GM19043 (cell line): ENCODE measurements at regions not wholly inside any gene's neighbourhood (a gene's known extent, or its start where the extent isn't known, plus 50 kb on each side); places are given as distances from the start of the nearest gene placed in this dataset.

ENCODE experiments used
- ATAC-seq: cut with Tn5 transposase; IDR thresholded peaks from one replicate; pipeline ENCODE4 v1.9.1; 2021; ENCODE audit warnings: low read depth; ENCODE audit not compliant: unreplicated experiment

DNA sequence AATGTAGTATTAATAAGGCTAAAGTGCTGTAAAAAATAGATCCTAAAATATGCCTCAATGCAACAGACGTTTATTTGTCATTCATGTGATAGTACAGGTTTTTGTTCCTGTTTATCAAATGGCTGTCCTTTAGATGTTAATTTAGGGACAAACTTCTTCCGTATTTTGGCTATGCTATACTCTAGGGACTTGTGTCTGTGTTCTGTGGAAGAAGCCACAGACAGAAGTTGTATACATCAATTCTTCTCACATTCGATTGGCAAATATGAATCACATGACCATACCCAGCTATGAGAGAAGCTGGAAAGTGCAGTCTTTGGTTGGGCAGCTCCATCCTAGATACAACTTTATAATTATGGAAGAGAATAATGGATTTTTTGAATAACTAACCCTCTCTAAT is 232.7 kb upstream of the SNX7 start:
- no peak for ATAC-seq

DNA sequence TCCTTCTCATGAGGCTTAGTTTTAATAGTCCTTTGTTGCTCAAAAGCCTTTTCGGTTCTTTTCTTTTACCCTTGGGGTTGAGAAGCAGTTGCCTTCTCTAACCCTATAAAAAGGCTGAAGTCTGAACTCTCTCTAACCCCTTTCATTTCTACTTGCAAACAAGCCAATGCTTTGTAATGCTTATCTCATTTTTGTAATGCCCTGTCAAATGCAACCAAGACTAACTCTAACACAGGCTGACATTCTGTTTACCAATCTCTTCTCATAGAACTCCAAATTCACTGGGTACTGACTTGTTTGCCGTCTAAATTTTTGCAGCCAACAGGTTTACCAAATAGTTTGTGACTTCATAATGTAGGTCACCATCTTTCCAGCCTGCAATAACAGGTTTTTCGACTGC is 233.9 kb upstream of the SNX7 start:
- no peak for ATAC-seq

DNA sequence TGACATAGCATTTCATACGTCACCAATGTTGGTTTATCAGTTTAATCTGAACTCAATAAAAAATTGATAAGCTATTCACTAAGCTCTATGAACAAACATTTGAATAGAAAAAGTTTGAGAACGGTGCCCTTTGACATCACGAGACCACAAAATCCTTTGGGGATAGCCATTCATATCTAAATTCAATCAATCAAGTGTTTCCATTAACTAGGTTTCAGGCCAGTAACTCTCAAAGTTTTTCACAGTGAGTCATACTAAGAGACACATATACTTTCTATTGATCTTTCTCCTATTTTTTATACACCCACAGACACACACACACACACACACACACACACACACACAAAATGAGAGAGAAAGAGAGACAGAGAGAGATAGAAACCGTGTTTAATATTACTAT is 235.4 kb upstream of the SNX7 start:
- ATAC-seq, result no peak

DNA sequence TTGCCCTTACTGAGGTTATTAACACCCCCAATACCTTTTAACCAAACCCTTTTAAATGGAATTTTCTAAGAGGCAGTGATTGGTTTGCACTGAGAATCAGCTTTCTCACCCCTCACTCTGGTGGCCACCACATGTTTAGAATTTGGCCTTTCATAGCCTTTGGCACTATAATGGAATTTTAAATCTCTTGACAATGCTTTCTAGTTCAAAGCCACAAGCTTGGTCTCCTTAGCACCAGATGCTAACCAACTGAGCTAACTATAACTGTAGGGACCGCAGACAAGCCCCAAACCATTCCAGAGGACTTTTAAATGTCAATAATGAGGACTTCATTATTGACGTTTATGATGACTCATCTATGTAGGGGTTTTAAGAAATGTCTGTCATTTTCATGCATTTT is 238.7 kb upstream of the SNX7 start:
- ATAC-seq, result no peak

DNA sequence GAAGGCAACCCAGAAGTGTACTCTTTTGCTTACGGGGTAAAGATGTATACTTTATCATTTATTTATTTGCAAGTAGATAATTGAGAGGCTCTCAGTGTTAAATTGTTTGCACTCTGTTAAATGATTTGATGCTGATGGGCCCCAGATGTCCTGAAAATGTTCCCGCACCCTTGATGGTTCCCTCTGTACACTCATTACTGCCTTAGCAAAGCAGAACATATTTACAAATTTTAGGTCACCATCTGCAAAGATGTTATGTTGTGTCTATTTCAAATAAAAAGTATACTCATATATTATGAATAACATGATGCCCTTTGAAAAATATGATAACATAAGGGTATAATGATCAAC is 240.5 kb upstream of the SNX7 start:
- ATAC-seq, result no peak

DNA sequence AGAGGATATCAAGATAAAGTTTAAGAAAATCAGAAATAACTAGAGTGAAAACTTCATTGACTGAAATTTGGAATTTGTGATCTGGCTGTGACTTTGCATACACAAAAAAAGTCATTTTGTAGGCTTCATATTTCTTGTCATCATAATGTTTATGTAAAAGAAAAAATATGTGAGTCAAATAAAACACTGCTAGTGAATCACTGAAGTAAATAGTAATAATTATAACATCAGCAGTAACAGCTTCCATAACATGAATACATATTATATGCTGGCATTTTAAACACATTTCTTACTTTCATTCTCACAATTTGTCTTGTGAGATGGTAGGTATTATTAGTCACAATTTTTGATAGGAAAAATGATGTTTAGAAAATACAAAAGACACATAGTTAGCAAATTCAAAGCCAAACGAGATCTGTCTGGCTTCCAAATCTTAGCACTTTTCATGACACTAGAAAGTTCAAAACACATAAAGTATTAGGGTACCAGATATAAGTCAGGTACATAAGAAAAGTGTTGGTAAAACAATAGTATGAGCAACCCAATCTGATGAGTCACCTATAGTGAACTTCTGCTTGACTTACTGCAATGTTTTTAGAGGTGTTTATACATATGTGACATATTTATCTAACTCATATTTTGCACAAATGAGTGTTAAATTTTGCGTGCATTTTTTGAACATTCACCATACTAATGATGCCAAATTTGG is 241.0 kb upstream of the SNX7 start:
- ATAC-seq, result no peak

DNA sequence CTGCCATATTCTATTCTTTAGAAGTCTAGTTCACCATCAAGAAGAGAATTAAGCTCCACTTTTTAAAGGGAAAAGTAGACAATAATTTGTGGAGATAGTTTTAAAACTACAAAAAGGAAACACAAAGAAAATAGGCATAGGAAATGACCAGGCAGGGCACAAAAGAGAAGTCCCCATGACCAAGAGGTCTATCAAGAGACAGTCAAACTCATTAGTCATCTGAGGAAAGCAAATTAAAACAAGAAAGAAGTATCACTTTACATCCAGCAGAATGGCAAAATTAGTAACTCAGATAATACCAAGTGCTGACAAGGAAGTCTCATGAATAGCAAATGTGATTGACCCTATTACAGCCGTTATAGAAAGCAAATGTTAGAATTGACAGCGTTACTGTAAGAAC is 243.7 kb upstream of the SNX7 start:
- no peak for ATAC-seq

DNA sequence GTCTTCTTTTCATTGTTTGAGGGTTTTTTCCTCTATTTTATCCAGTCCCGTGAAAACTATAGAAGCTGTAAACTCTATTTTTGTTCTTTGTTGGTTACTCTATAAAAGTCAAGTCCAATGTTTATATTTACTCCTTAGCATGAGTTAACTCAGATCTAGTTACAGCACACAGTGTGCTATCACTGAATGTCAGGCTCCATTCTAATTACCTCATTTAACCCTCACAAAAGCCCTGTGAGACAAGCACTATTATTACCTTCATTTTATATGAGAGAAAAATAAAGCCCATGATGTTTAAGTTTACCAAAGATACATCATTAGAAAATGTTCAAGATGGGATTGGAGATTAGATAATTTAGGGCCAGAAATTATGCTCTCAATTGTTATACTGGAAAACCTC is 251.4 kb upstream of the SNX7 start:
- no peak for ATAC-seq

DNA sequence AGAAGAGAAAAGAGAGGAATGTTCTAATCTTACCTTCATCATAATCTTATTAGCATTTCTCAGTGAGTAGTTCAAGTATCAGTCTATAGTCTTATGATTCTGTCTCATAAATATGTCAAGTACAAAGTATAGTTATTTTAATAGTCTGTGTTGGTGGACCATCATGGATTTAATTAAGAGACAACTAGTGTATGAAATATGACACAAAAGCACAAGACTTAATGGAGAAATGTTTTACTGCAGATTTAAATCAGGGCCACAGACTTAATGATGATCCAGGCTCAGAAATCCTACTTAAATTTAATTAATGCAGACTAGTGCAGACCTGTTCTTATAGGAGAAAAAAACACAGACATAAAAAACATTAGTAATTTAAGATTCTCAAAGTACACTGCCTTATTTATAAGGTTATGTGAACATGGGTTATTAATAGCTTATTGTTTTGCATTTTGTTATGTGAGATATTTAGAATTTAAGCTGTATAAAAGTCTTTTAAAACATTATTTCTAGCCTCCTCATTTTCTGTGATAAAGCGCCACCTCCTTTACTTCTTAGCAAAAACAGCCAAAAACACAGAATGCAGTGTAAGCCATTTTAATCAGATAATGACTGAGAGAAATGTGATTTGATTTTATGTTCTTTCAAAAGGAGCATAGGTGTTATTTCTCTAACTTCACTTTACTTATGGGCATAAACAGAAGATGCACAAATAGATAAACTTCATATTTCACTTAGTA is 255.0 kb upstream of the SNX7 start:
- no peak for ATAC-seq

DNA sequence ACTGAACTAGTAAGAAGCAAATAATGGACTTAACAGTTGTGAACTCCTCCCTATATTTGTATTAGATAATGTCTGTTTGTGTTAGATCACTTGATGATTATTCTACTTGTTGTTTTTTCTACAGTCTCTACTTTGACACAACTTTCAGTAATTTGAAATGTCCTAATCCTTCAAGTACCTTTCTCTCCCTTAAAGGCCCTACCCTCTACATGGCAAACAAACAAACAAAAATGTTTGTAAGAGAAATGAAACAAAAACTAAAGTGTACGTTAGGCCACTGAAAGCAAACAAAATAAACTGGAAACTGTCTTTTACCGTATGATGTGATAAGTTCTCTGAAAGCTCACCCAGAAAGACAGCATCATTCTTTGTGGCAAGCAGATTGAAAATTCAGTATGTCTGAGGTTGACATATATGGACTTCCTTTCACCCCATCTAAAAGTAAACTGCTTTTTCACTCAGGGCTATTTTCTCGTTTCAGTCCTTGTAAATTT is 255.9 kb upstream of the SNX7 start:
- peak; percentile 66 for ATAC-seq

DNA sequence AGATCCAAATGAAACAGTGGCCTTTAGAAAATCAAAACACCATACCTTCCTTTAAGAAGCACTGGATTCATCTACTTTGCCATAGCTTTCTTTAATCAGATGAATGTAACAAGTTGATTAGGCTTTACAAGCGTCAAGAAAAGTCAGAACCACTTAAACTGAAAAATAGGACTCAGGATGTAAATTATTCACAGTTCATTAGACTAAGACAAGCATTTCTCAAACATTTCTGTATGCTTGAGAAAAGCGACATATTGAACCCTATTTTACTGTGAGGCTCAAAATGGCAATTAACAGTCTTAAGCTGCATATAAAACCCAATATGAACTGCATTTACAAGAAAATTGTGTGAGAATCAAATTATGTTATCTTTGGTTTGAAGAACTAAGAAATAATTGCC is 256.7 kb upstream of the SNX7 start:
- no peak for ATAC-seq

DNA sequence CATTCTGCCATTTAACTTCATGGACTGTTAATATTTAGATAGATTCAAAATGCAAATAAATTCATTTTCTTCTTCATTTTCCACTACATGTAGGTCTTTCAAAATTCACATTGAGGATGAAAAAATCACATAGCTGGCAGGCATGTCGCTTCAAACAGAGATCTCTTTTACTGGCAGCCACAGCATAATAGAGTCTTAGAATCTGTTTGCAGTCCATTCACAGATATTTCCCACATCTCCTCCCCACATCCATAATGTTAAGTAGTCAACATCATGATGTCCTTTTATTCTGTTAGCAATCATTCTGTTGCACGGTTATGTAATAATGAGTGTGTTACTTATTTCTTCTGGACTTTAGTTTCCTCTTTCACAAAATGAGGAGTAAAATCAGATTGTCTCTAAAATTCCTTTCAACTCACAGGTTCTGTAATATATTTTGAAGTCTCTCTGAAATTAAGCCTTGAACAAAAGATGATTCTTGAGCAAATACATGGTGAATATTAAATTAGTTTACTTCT is 257.5 kb upstream of the SNX7 start:
- ATAC-seq, result no peak

DNA sequence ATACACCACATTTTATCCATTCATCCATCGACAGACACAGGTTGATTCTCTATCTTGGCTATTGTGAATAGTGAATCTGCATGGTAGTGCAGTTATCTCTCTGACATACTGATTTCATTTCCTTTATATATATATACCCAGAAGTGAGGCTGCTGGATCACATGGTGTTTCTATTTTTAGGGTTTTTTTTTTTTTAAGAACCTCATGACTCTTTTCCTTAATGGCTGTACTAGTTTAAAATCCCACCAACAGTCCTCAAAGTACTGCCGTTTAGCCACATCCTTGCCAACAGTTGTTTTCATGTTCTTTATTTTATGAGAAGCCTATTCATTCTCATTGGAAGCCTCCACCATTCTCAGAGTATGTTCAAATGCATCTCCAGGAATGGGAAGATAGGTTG is 258.7 kb upstream of the SNX7 start:
- ATAC-seq, result no peak

DNA sequence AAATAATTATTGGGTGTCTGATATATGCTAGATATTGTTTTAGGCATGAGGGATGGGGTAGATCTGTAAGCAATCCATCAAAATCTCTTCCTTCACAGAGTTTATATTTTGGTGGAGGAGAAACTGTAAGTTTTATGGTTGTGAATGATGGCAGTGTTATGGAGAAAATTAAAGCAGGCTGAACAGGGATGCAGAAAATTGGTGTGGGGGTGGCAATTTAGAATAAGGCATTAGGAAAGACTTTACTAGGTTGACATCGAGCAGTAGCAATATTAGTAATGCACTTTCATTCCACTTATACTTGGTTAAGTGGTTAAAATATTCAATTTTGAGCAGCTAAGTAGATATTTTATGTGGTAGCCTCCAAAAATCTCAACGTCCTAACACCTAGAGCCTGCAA is 261.1 kb upstream of the SNX7 start:
- ATAC-seq, result no peak

DNA sequence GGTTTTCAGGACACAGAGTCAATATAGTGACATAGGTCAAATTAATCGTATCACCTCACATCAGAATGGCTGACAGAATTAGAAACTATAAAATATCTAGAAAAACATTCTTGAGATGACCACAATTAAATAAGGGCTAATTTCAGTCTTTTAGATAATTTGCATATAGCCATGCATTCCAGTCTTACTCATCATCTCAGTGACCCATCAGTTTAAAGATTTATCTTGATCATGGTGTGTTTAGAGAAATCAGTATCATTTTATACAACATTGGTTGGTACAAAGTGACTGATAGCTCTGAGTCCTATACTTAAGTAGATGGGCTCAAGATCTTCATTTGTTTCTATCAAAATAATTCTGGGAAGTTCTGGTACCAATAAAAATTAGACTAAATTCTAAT is 262.3 kb upstream of the SNX7 start:
- no peak for ATAC-seq

DNA sequence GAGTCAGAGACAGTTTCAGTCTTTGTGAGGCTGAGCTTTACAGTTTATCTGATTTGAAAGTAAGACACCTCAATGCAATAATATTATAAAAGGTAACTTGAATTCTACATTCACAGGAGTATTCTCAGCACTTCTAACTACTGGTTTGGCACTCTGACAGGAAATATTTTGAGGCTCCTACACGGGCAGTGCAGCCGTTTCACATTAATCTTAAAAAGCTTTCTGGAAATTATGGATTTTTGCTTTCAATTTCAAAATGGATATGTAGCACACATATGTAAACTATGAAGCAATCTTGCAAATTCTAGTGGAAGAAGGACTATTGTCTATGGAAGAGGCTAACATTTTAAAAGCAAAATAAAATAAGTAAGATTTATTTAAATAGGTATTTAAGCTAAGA is 262.9 kb upstream of the SNX7 start:
- ATAC-seq, result no peak

DNA sequence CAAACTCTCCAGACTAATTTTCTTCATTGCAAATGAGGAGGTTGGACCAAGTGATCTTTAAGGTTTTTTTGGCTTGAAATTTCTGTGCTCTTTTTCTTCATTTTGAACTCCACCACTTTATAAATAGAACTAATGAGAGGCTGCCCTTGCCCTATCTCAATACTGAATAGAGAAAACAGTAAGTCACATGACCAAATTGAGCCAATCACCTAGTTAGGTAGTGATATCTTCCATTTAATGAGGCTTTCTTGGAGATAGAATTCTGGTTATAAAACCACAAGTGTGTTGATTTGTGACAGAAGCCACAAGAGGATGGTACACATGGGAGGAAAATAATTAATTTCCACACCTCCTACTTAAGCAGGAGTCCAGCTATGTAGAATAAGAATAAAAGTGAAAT is 263.4 kb upstream of the SNX7 start:
- no peak for ATAC-seq

DNA sequence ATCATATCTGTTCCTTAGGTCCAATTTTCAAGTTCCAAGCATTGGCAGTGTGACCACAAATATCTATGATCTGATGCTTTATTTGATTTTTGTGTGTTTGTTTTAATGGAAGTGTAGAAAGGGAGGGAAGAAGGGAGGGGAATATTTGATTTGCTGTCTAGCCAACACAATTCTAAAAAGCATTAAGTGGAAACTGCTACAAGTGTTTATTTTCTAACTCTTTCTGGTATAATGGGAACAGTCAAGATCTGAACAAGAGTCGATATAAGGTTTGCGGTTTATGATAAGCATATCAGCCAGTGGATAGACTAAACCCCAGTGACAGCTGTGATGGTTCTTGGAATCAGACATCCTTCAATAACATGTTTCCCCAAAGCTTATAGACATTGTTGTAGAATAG is 267.8 kb upstream of the SNX7 start:
- no peak for ATAC-seq

DNA sequence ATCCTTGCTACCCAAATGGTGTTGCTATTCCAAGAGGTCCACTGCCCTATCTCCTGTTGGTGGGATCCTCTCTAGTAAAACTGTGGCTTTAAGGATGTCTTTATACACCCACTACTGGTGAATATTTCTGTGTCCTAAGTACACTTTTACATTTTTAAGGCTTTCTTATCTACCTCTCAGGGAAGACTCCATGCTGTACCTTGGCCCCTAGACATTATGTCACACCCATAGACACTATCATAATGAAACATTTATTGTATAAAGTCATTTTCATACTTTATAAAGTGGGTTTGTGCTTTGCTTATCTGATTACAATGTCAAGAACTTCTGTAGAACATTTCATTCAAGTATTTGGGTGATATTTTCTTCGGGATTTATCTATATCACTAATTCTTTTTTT is 270.3 kb upstream of the SNX7 start:
- ATAC-seq, result no peak

DNA sequence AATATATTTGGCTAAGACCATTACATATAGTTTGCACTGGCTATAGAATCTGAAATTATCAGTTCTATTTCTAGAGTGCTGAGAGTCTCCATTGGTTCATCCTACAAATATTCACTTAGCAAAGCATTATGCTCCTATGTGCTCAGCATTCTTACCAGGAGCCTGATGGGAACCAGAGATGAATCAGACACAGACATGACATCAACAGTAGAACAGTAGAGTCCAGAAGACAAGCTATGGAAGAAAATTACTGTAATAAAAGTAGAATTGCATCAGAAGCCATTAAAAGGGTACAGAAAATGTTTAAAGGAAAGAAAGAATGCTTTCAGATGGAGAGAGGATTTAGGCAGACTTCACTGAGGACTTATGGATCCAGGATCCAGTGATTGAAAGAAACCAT is 271.7 kb upstream of the SNX7 start:
- ATAC-seq, result no peak

DNA sequence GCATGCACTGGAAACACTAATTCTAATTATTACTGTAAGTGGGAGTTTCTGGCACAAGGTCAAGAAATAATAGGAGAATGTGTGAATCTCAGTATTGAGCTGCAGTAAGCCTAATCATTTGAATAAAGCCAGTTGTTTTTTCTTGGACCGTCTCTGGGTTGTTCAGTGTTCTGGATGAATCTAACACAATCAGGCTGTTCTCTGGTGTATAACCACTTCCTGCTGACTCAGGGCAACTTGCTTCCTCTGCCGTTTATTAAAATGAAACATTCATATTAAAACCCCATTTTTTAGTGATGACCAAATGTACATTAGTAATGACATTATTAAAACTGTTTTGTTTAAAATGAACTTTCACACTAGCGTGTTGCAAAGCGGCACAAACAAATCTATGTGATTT is 273.1 kb upstream of the SNX7 start:
- ATAC-seq, result peak; percentile 65

DNA sequence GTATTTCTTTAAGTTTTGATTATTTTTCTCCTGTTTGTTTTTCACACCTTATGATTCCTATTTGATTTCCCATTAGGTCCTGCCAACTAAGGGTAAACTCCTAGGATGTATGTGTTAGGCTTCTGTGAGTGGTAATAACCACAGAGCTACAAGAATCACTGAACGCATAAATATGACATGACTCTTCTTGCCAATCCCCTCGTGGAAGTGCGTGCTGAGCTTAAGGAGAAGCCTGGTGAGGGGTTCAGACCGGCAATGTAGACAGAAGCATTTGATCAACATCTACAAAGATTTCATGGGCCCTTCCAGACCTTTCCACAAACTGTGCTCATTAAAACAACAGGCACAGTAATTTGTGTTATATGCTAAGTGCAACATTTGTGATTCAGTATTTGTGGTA is 273.8 kb upstream of the SNX7 start:
- ATAC-seq, result no peak
